K562 (cell line): ENCODE measurements at regions not wholly inside any gene's neighbourhood (a gene's known extent, or its start where the extent isn't known, plus 50 kb on each side); places are given as distances from the start of the nearest gene placed in this dataset.

Experiments
- REST ChIP-seq, 2 experiments: fragments of 450-650 bp; formaldehyde crosslinking in 1 of 2; IDR thresholded peaks; 2 replicates each; pipeline versions ENCODE4 v1.4.0 to v1.6.1; 2014 to 2020; ENCODE audit warnings: mild to moderate bottlenecking in 2 of 2, borderline replicate concordance in 1 of 2, low read depth in 1 of 2

- peak; percentile 41 for TF ChIP-seq REST (IDR thresholded peaks at IDR 0.05; ENCODE audit: borderline replicate concordance)
- TF ChIP-seq REST (CRISPR knock-in tag; IDR thresholded peaks at IDR 0.05; ENCODE audit: low read depth): no peak
Observed at GRCh38 chr3:59185591-59186369, 136.0 kb upstream of the CFAP20DC start (continued).
